ENCODE measurements at regions not wholly inside any gene's neighbourhood (a gene's known extent, or its start where the extent isn't known, plus 50 kb on each side); places are given as distances from the start of the nearest gene placed in this dataset.

- ATAC-seq (no peak), DNase-seq (ENCODE audit: extremely low read depth in 1 of 4, low spot score in 3 of 4) (no peak), FAIRE-seq (no peak)
- Histone ChIP-seq H2AFZ (ENCODE audit: low read depth, low read length) (no peak overlapping the region), H3K27ac (ENCODE audit: extremely low read depth, low read depth, low read length) (no peak overlapping the region), H3K4me2 (ENCODE audit: insufficient read depth, low read length) (no peak overlapping the region), H3K27me3 (ENCODE audit: control insufficient read depth in 2 of 2, insufficient read depth in 2 of 2, low read length in 2 of 2) (peaks cover 0 to 25% of the 10 kb centered on the region in 2 experiments; a peak in 2 of 5 replicates), H4K20me1 (replicated peaks; ENCODE audit: control insufficient read depth, insufficient read depth, low read length) (no peaks in the 10 kb centered on the region), H3K36me3 (ENCODE audit: control insufficient read depth, insufficient read depth, low read length) (no peaks in the 10 kb centered on the region), H3K4me3 (no peak overlapping the region), H3K9me3 (replicated peaks; ENCODE audit: control insufficient read depth, insufficient read depth, low read depth, low read length) (no peaks in the 10 kb centered on the region), H3K79me2 (ENCODE audit: control insufficient read depth, insufficient read depth, low read length) (no peaks in the 10 kb centered on the region), H3K9ac (ENCODE audit: insufficient read depth in 1 of 2, low read depth in 2 of 2, low read length in 2 of 2) (no peak overlapping the region), H3K4me1 (replicated peaks in 1 of 2; ENCODE audit: control insufficient read depth in 2 of 2, insufficient read depth in 2 of 2, low read length in 2 of 2) (0 out of 5 replicates have a peak, but pooled peaks cover 0 to 4% of the 10 kb centered on the region in 2 experiments), H3K9me1 (ENCODE audit: control insufficient read depth, insufficient read depth, low read length) (no peaks in the 10 kb centered on the region)
- in situ Hi-C loops (cut with MboI): no loop called here
- CTCF ChIA-PET (ENCODE audit: low intra/inter-chr PET ratio): no interaction called here
- BruUV-seq (replicated peaks): no TSS peak
- no peak for TF ChIP-seq MTF1 (CRISPR knock-in tag; IDR thresholded peaks at IDR 0.05; ENCODE audit: borderline replicate concordance)
- no peak for TF ChIP-seq ZNF696 (CRISPR knock-in tag; conservative IDR thresholded peaks at IDR 0.05)
- no peak for TF ChIP-seq HNRNPK (IDR thresholded peaks at IDR 0.05; ENCODE audit: low read depth, low read length, poor library complexity, severe bottlenecking)
- TF ChIP-seq ZNF23 (CRISPR knock-in tag; IDR thresholded peaks at IDR 0.05): no peak
- TF ChIP-seq PHF21A (IDR thresholded peaks at IDR 0.05; ENCODE audit: borderline replicate concordance, low read depth): no peak
- no peak for TF ChIP-seq GABPB2 (CRISPR knock-in tag; conservative IDR thresholded peaks at IDR 0.05)
- intact Hi-C loops (cut with micrococcal nuclease): no loop called here
- 13% methylated on average over 1 of the region's 1 CpG for WGBS (ENCODE audit: insufficient coverage, low coverage, missing lambda C conversion rate)
- POLR2A ChIA-PET: no interaction called here
Measured at GRCh38 chrX:39165185-39165584, 363.9 kb downstream of the MID1IP1 start.

- no TSS peak for BruUV-seq (replicated peaks)
- Histone ChIP-seq H2AFZ (ENCODE audit: low read depth, low read length) (no peak overlapping the region), H4K20me1 (replicated peaks; ENCODE audit: control insufficient read depth, insufficient read depth, low read length) (no peaks in the 10 kb centered on the region), H3K27ac (ENCODE audit: extremely low read depth, low read depth, low read length) (no peak overlapping the region), H3K79me2 (ENCODE audit: control insufficient read depth, insufficient read depth, low read length) (no peaks in the 10 kb centered on the region), H3K9me3 (replicated peaks; ENCODE audit: control insufficient read depth, insufficient read depth, low read depth, low read length) (no peaks in the 10 kb centered on the region), H3K4me2 (ENCODE audit: insufficient read depth, low read length) (no peak overlapping the region), H3K9ac (ENCODE audit: insufficient read depth in 1 of 2, low read depth in 2 of 2, low read length in 2 of 2) (no peak overlapping the region), H3K9me1 (ENCODE audit: control insufficient read depth, insufficient read depth, low read length) (no peaks in the 10 kb centered on the region), H3K36me3 (ENCODE audit: control insufficient read depth, insufficient read depth, low read length) (no peaks in the 10 kb centered on the region), H3K27me3 (ENCODE audit: control insufficient read depth in 2 of 2, insufficient read depth in 2 of 2, low read length in 2 of 2) (peaks cover 0 to 25% of the 10 kb centered on the region in 2 experiments; a peak in 2 of 5 replicates), H3K4me3 (no peak overlapping the region), H3K4me1 (replicated peaks in 1 of 2; ENCODE audit: control insufficient read depth in 2 of 2, insufficient read depth in 2 of 2, low read length in 2 of 2) (0 out of 5 replicates have a peak, but pooled peaks cover 0 to 4% of the 10 kb centered on the region in 2 experiments)
- FAIRE-seq (no peak), ATAC-seq (no peak), DNase-seq (ENCODE audit: extremely low read depth in 1 of 4, low spot score in 3 of 4) (no peak)
- intact Hi-C loops (cut with micrococcal nuclease): no loop called here
- POLR2A ChIA-PET: interaction anchor here (0.6 kb wide), 1 partner anchor 10 kb away, joined by 4 read pairs; no protein-coding TSS in a partner anchor
- CTCF ChIA-PET (ENCODE audit: low intra/inter-chr PET ratio): no interaction called here
- 0% methylated on average over 4 of the region's 4 CpGs for WGBS (ENCODE audit: insufficient coverage, low coverage, missing lambda C conversion rate)
- TF ChIP-seq NRF1 (conservative IDR thresholded peaks at IDR 0.05 in 1 of 2, IDR thresholded peaks at IDR 0.05 in 1 of 2): peak; percentile 13 to 24; a peak in 1 of 4 replicates
- no peak for TF ChIP-seq SRSF3 (IDR thresholded peaks at IDR 0.05; ENCODE audit: insufficient read depth, low read length)
- in situ Hi-C loops (cut with MboI): no loop called here
Measured at GRCh38 chrX:39165773-39166172, 364.5 kb downstream of the MID1IP1 start.
